Astrocyte (in vitro differentiated cells and primary cell): ENCODE measurements at regions not wholly inside any gene's neighbourhood (a gene's known extent, or its start where the extent isn't known, plus 50 kb on each side); places are given as distances from the start of the nearest gene placed in this dataset.

ENCODE experiments used
- DNase-seq: peaks from one replicate; pipeline ENCODE4 v3.0.0-alpha.2; 2010; ENCODE audit warnings: low read depth
- FAIRE-seq: peaks from 2 replicates; lab custom pipeline; 2011; peaks lifted over from hg19 to GRCh38; lab: Jason Lieb, UNC
- H2AFZ ChIP-seq: 2 replicates; pipeline ENCODE4 v1.6.0; 2012; ENCODE audit warnings: low read depth, low read length, inconsistent platforms
- H3K27ac ChIP-seq: 2 replicates; pipeline ENCODE4 v1.5.1; 2011; ENCODE audit warnings: low read depth, low read length, inconsistent platforms
- H3K27me3 ChIP-seq: 2 replicates; pipeline ENCODE4 v1.6.0; 2011; ENCODE audit warnings: low read length, inconsistent platforms; ENCODE audit not compliant: insufficient read depth
- H3K36me3 ChIP-seq: 2 replicates; pipeline ENCODE4 v1.5.1; 2011; ENCODE audit warnings: low read length, inconsistent platforms; ENCODE audit not compliant: insufficient read depth
- H3K4me1 ChIP-seq: 2 replicates; pipeline ENCODE4 v1.5.1; 2011; ENCODE audit warnings: low read length, inconsistent platforms; ENCODE audit not compliant: insufficient read depth
- H3K4me2 ChIP-seq: 2 replicates; pipeline ENCODE4 v1.6.0; 2012; ENCODE audit warnings: low read length, inconsistent platforms
- H3K4me3 ChIP-seq: 2 replicates; pipeline ENCODE4 v1.5.1; 2011; ENCODE audit warnings: low read depth, mild to moderate bottlenecking, low read length, inconsistent platforms; ENCODE audit not compliant: insufficient read depth
- H3K79me2 ChIP-seq: 2 replicates; pipeline ENCODE4 v1.6.0; 2012; ENCODE audit warnings: mild to moderate bottlenecking, low read length, inconsistent platforms; ENCODE audit not compliant: insufficient read depth
- H3K9ac ChIP-seq: 2 replicates; pipeline ENCODE4 v1.6.0; 2012; ENCODE audit warnings: mild to moderate bottlenecking, low read length, inconsistent platforms
- H3K9me3 ChIP-seq: 2 replicates; pipeline ENCODE4 v1.5.1; 2012; ENCODE audit warnings: low read depth, mild to moderate bottlenecking, low read length, inconsistent platforms; ENCODE audit not compliant: insufficient read depth
- H4K20me1 ChIP-seq: 2 replicates; pipeline ENCODE4 v1.6.0; 2012; ENCODE audit warnings: low read length, inconsistent platforms; ENCODE audit not compliant: insufficient read depth
- H3K27ac Mint-ChIP-seq: one replicate; pipeline ENCODE4 v1.8.0; 2021; ENCODE audit warnings: mild to moderate bottlenecking, mixed read lengths; ENCODE audit not compliant: unreplicated experiment
- H3K27me3 Mint-ChIP-seq: one replicate; pipeline ENCODE4 v1.8.0; 2021; ENCODE audit warnings: low read depth, mixed read lengths; ENCODE audit not compliant: unreplicated experiment
- H3K36me3 Mint-ChIP-seq: one replicate; pipeline ENCODE4 v1.8.0; 2021; ENCODE audit warnings: low read depth, mixed read lengths; ENCODE audit not compliant: unreplicated experiment
- H3K4me1 Mint-ChIP-seq: one replicate; pipeline ENCODE4 v1.8.0; 2021; ENCODE audit warnings: low read depth, mixed read lengths; ENCODE audit not compliant: unreplicated experiment
- H3K4me3 Mint-ChIP-seq: one replicate; pipeline ENCODE4 v1.8.0; 2021; ENCODE audit warnings: mild to moderate bottlenecking, moderate library complexity, mixed read lengths; ENCODE audit not compliant: unreplicated experiment
- H3K9me3 Mint-ChIP-seq: one replicate; pipeline ENCODE4 v1.8.0; 2021; ENCODE audit warnings: mild to moderate bottlenecking, mixed read lengths; ENCODE audit not compliant: unreplicated experiment
- EZH2 ChIP-seq: IDR thresholded peaks from 2 replicates; pipeline ENCODE4 v1.6.1; 2012; ENCODE audit warnings: mild to moderate bottlenecking, low read length, inconsistent platforms; ENCODE audit not compliant: insufficient read depth
- TF ChIP-seq, protein P1 (sequence below): IDR thresholded peaks from 2 replicates; pipeline ENCODE4 v1.5.1; 2011; ENCODE audit warnings: low read depth, mild to moderate bottlenecking, inconsistent platforms, low read length, moderate library complexity; ENCODE audit not compliant: insufficient read depth

DNA sequence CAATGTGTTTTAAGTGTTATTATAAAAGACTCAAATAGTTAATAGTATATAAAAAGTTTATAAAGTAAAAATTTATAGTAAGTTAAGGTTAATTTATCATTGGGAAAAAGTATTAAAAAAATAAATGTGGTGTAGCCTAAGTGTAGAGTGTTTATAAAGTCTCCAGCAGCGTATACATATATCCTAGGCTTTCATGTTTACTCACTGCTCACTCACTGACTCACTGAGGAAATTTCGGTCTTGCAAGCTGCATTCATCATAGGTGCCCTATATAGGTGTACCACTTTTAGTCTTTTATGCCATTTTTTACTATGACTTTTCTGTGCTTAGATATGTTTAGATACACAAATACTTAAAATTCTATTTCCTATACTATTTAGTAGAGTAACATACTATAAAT, 866.0 kb downstream of the CBLN2 start:
- peaks cover 2% of the 10 kb centered on the region for H3K9me3 Mint-ChIP-seq
- Histone ChIP-seq H4K20me1 (no peaks in the 10 kb centered on the region), H2AFZ (no peak overlapping the region), H3K36me3 (no peaks in the 10 kb centered on the region), H3K27ac (no peak overlapping the region), H3K27me3 (no peaks in the 10 kb centered on the region), H3K9me3 (no peaks in the 10 kb centered on the region), H3K4me2 (no peak overlapping the region), H3K4me1 (no peaks in the 10 kb centered on the region), H3K4me3 (no peak overlapping the region), H3K79me2 (no peaks in the 10 kb centered on the region), H3K9ac (no peak overlapping the region)
- no peak overlapping the region for H3K27ac Mint-ChIP-seq
- H3K4me1 Mint-ChIP-seq, result no peaks in the 10 kb centered on the region
- no peak for FAIRE-seq
- no peak for TF ChIP-seq EZH2
- TF ChIP-seq, protein P1, sequence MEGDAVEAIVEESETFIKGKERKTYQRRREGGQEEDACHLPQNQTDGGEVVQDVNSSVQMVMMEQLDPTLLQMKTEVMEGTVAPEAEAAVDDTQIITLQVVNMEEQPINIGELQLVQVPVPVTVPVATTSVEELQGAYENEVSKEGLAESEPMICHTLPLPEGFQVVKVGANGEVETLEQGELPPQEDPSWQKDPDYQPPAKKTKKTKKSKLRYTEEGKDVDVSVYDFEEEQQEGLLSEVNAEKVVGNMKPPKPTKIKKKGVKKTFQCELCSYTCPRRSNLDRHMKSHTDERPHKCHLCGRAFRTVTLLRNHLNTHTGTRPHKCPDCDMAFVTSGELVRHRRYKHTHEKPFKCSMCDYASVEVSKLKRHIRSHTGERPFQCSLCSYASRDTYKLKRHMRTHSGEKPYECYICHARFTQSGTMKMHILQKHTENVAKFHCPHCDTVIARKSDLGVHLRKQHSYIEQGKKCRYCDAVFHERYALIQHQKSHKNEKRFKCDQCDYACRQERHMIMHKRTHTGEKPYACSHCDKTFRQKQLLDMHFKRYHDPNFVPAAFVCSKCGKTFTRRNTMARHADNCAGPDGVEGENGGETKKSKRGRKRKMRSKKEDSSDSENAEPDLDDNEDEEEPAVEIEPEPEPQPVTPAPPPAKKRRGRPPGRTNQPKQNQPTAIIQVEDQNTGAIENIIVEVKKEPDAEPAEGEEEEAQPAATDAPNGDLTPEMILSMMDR, result no peak
- no peaks in the 10 kb centered on the region for H3K27me3 Mint-ChIP-seq
- no peak overlapping the region for H3K4me3 Mint-ChIP-seq
- DNase-seq, result no peak
- no peaks in the 10 kb centered on the region for H3K36me3 Mint-ChIP-seq

DNA sequence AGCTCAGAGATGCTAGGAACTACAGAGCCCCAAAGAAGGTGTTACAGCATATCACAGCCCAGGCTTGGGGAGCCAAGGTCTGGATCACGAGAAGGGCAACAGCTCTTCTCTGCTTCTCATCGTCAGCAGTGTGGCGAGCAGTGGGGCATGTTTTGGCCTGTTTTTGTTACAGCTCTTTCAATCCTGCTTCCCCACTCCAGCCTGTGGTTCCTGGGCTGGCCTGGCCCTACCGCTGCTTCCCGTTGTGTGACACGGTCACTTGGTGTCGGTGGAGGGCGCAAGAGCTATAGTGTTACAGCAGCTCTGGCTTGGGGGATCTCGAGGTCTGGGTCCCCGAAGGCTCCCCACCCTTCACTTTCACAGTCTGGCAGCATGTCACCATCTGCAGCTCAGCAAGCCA, 870.2 kb downstream of the CBLN2 start:
- no peaks in the 10 kb centered on the region for H3K9me3 Mint-ChIP-seq
- DNase-seq (no peak), FAIRE-seq (no peak)
- H3K36me3 Mint-ChIP-seq, result no peaks in the 10 kb centered on the region
- Histone ChIP-seq H3K4me1 (no peaks in the 10 kb centered on the region), H3K4me2 (no peak overlapping the region), H3K4me3 (no peak overlapping the region), H3K27me3 (no peaks in the 10 kb centered on the region), H3K27ac (no peak overlapping the region), H3K36me3 (no peaks in the 10 kb centered on the region), H3K9ac (no peak overlapping the region), H3K79me2 (no peaks in the 10 kb centered on the region), H4K20me1 (no peaks in the 10 kb centered on the region), H3K9me3 (no peaks in the 10 kb centered on the region), H2AFZ (no peak overlapping the region)
- TF ChIP-seq EZH2, result no peak
- TF ChIP-seq, protein P1, result no peak
- no peak overlapping the region for H3K4me3 Mint-ChIP-seq
- no peaks in the 10 kb centered on the region for H3K4me1 Mint-ChIP-seq
- no peaks in the 10 kb centered on the region for H3K27me3 Mint-ChIP-seq
- H3K27ac Mint-ChIP-seq, result no peak overlapping the region

DNA sequence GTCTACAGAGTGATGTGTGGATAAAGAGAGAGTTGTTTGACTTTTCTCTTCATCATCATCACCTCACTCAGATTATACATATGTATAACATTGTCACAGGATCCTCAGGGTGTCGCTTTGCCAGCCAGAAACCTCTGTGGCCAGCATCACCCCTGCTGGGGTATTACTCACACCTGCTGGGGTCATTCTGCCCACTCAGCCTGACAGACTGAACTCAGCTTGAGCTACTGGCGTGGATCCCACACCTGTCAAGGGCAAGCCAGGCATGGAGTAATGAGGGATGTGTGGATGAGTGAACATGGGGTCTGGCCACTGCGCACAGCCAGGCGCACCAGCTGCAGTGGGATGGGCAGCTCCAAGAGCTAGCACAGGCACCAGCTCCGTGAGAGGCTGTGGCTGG, 870.6 kb downstream of the CBLN2 start:
- FAIRE-seq (no peak), DNase-seq (no peak)
- TF ChIP-seq, protein P1, result no peak
- no peak for TF ChIP-seq EZH2
- Histone ChIP-seq H3K27me3 (no peaks in the 10 kb centered on the region), H3K4me2 (no peak overlapping the region), H3K9ac (no peak overlapping the region), H2AFZ (no peak overlapping the region), H4K20me1 (no peaks in the 10 kb centered on the region), H3K27ac (no peak overlapping the region), H3K9me3 (no peaks in the 10 kb centered on the region), H3K79me2 (no peaks in the 10 kb centered on the region), H3K4me3 (no peak overlapping the region), H3K36me3 (no peaks in the 10 kb centered on the region), H3K4me1 (no peaks in the 10 kb centered on the region)
- H3K36me3 Mint-ChIP-seq, result no peaks in the 10 kb centered on the region
- H3K27ac Mint-ChIP-seq, result no peak overlapping the region
- no peaks in the 10 kb centered on the region for H3K9me3 Mint-ChIP-seq
- no peak overlapping the region for H3K4me3 Mint-ChIP-seq
- H3K4me1 Mint-ChIP-seq, result no peaks in the 10 kb centered on the region
- H3K27me3 Mint-ChIP-seq, result no peaks in the 10 kb centered on the region
